ENCODE measurements at regions not wholly inside any gene's neighbourhood (a gene's known extent, or its start where the extent isn't known, plus 50 kb on each side); places are given as distances from the start of the nearest gene placed in this dataset.
"Not testable (repeated sequence)": the region's sequence is repeated elsewhere in the genome, so short reads cannot be mapped to it uniquely, and the experiment has no call there.

GRCh38 chr10:71004176-71005075, 116.1 kb upstream of the PCBD1 start:
- ATAC-seq (no peak), DNase-seq (no peak)
- Mint-ChIP-seq H3K4me1 (peaks cover 0 to 2% (median 0%) of the 10 kb centered on the region in 4 donors), H3K4me3 (no peak overlapping the region), H3K27me3 (peaks cover 0 to 11% (median 5%) of the 10 kb centered on the region in 5 donors), H3K27ac (no peak overlapping the region), H3K36me3 (no peaks in the 10 kb centered on the region), H3K9me3 (peaks cover 0 to 10% (median 3%) of the 10 kb centered on the region in 9 donors)
- POLR2A ChIA-PET: no interaction called here

- H3K9me3 Mint-ChIP-seq: peaks cover 0 to 2% (median under 1%) of the 10 kb centered on the region in 9 donors
- H3K27me3 Mint-ChIP-seq: peaks cover 0 to 11% (median 5%) of the 10 kb centered on the region in 5 donors
- ATAC-seq: no peak
- DNase-seq: no peak
- H3K36me3 Mint-ChIP-seq: no peaks in the 10 kb centered on the region
- no peak overlapping the region for H3K4me3 Mint-ChIP-seq
- POLR2A ChIA-PET: no interaction called here
- H3K27ac Mint-ChIP-seq: no peak overlapping the region
- peaks cover 0 to 2% (median 0%) of the 10 kb centered on the region in 4 donors for H3K4me1 Mint-ChIP-seq
These were observed 117.3 kb upstream of the PCBD1 start for GRCh38 chr10:71005337-71006305.

- ATAC-seq: no peak
- peaks cover 0 to 11% (median 5%) of the 10 kb centered on the region in 5 donors for H3K27me3 Mint-ChIP-seq
These were observed 118.1 kb upstream of the PCBD1 start for GRCh38 chr10:71006506-71006905.

GRCh38 chr10:71007516-71007915, 119.2 kb upstream of the PCBD1 start:
- Mint-ChIP-seq H3K4me1 (peaks cover 0 to 2% (median 0%) of the 10 kb centered on the region in 4 donors), H3K9me3 (no peaks in the 10 kb centered on the region), H3K4me3 (no peak overlapping the region), H3K36me3 (no peaks in the 10 kb centered on the region), H3K27ac (no peak overlapping the region), H3K27me3 (peaks cover 0 to 12% (median 5%) of the 10 kb centered on the region in 5 donors)
- ATAC-seq (no peak), DNase-seq (no peak)
- POLR2A ChIA-PET: no interaction called here

More at GRCh38 chr10:71006506-71006905, 118.1 kb upstream of the PCBD1 start:
- H3K4me3 Mint-ChIP-seq: no peak overlapping the region
- no peak for DNase-seq
- no peaks in the 10 kb centered on the region for H3K36me3 Mint-ChIP-seq
- H3K9me3 Mint-ChIP-seq: no peaks in the 10 kb centered on the region
- H3K27ac Mint-ChIP-seq: peak overlapping the region in 1 of 10 donors; percentile 24
- peaks cover 0 to 2% (median 0%) of the 10 kb centered on the region in 4 donors for H3K4me1 Mint-ChIP-seq
- POLR2A ChIA-PET: no interaction called here

- Mint-ChIP-seq H3K9me3 (no peaks in the 10 kb centered on the region), H3K4me3 (no peak overlapping the region), H3K4me1 (peaks cover 0 to 2% (median 0%) of the 10 kb centered on the region in 4 donors), H3K27ac (no peak overlapping the region), H3K36me3 (no peaks in the 10 kb centered on the region), H3K27me3 (peaks cover 0 to 12% (median 5%) of the 10 kb centered on the region in 5 donors)
- ATAC-seq (no peak), DNase-seq (no peak)
- POLR2A ChIA-PET: no interaction called here
These were observed 119.8 kb upstream of the PCBD1 start for GRCh38 chr10:71008150-71008549.

GRCh38 chr10:71009126-71009525, 120.8 kb upstream of the PCBD1 start:
- Mint-ChIP-seq H3K4me3 (no peak overlapping the region), H3K9me3 (no peaks in the 10 kb centered on the region), H3K27me3 (peaks cover 0 to 11% (median 3%) of the 10 kb centered on the region in 5 donors), H3K36me3 (no peaks in the 10 kb centered on the region), H3K27ac (no peak overlapping the region), H3K4me1 (peaks cover 0 to 2% (median 0%) of the 10 kb centered on the region in 4 donors)
- POLR2A ChIA-PET: no interaction called here
- DNase-seq: no peak
- no peak for ATAC-seq

- no peaks in the 10 kb centered on the region for H3K9me3 Mint-ChIP-seq
- H3K27ac Mint-ChIP-seq: peak overlapping the region in 1 of 10 donors; percentile 42
These were observed 122.4 kb upstream of the PCBD1 start for GRCh38 chr10:71010730-71011129.

GRCh38 chr10:71011141-71011540, 122.8 kb upstream of the PCBD1 start:
- POLR2A ChIA-PET: no interaction called here
- no peak overlapping the region for H3K4me3 Mint-ChIP-seq
- H3K27me3 Mint-ChIP-seq: peaks cover 1 to 11% (median 5%) of the 10 kb centered on the region in 5 donors
- H3K36me3 Mint-ChIP-seq: no peaks in the 10 kb centered on the region
- peaks cover 0 to 2% (median 0%) of the 10 kb centered on the region in 4 donors for H3K4me1 Mint-ChIP-seq
- H3K27ac Mint-ChIP-seq: no peak overlapping the region
- DNase-seq (no peak), ATAC-seq (no peak)
- H3K9me3 Mint-ChIP-seq: no peaks in the 10 kb centered on the region

More at GRCh38 chr10:71010730-71011129, 122.4 kb upstream of the PCBD1 start:
- DNase-seq: no peak
- H3K27me3 Mint-ChIP-seq: peaks cover 1 to 11% (median 5%) of the 10 kb centered on the region in 5 donors
- peaks cover 0 to 2% (median 0%) of the 10 kb centered on the region in 4 donors for H3K4me1 Mint-ChIP-seq
- POLR2A ChIA-PET: no interaction called here
- H3K36me3 Mint-ChIP-seq: no peaks in the 10 kb centered on the region
- H3K4me3 Mint-ChIP-seq: no peak overlapping the region
- no peak for ATAC-seq

- POLR2A ChIA-PET: interaction anchor here (0.6 kb wide), 1 partner anchor 218 kb away, joined by 3 read pairs; no protein-coding TSS in a partner anchor
- Mint-ChIP-seq H3K36me3 (no peaks in the 10 kb centered on the region), H3K4me3 (no peak overlapping the region), H3K27me3 (peaks cover 0 to 3% (median 2%) of the 10 kb centered on the region in 5 donors), H3K4me1 (no peaks in the 10 kb centered on the region), H3K27ac (no peak overlapping the region), H3K9me3 (no peaks in the 10 kb centered on the region)
- DNase-seq: no peak
- no peak for ATAC-seq
These were observed 125.8 kb upstream of the PCBD1 start for GRCh38 chr10:71014021-71014805.

GRCh38 chr10:71015674-71016073, 127.3 kb upstream of the PCBD1 start:
- H3K9me3 Mint-ChIP-seq: no peaks in the 10 kb centered on the region
- DNase-seq (no peak), ATAC-seq (no peak)
- POLR2A ChIA-PET: interaction anchor here (0.6 kb wide), 1 partner anchor 335 kb away, joined by 3 read pairs; no protein-coding TSS in a partner anchor
- H3K4me3 Mint-ChIP-seq: no peak overlapping the region
- no peak overlapping the region for H3K27ac Mint-ChIP-seq
- no peaks in the 10 kb centered on the region for H3K36me3 Mint-ChIP-seq
- H3K27me3 Mint-ChIP-seq: peaks cover 0 to 3% (median 2%) of the 10 kb centered on the region in 5 donors
- no peaks in the 10 kb centered on the region for H3K4me1 Mint-ChIP-seq

- H3K4me1 Mint-ChIP-seq, H3K27me3 Mint-ChIP-seq, H3K36me3 Mint-ChIP-seq, POLR2A ChIA-PET, H3K4me3 Mint-ChIP-seq, H3K27ac Mint-ChIP-seq, ATAC-seq, DNase-seq: not testable (repeated sequence)
- peaks cover 0 to 11% (median 2%) of the 10 kb centered on the region in 9 donors for H3K9me3 Mint-ChIP-seq
These were observed 131.7 kb upstream of the PCBD1 start for GRCh38 chr10:71020061-71020460.

GRCh38 chr10:71021402-71021801, 133.0 kb upstream of the PCBD1 start:
- H3K36me3 Mint-ChIP-seq: peaks cover 0 to 5% (median 4%) of the 10 kb centered on the region in 3 donors

More at GRCh38 chr10:71021402-71021801, 133.0 kb upstream of the PCBD1 start:
- Mint-ChIP-seq H3K4me1 (no peaks in the 10 kb centered on the region), H3K27ac (no peak overlapping the region), H3K4me3 (no peak overlapping the region), H3K9me3 (peaks cover 0 to 11% (median 2%) of the 10 kb centered on the region in 9 donors), H3K27me3 (peaks cover 3 to 7% (median 7%) of the 10 kb centered on the region in 5 donors)
- ATAC-seq (no peak), DNase-seq (no peak)
- POLR2A ChIA-PET: no interaction called here

All from naive thymus-derived CD8-positive, alpha-beta T cell (primary cell).